WERI-Rb-1 (cell line): ENCODE measurements at regions not wholly inside any gene's neighbourhood (a gene's known extent, or its start where the extent isn't known, plus 50 kb on each side); places are given as distances from the start of the nearest gene placed in this dataset.

ENCODE experiments used
- DNase-seq: peaks from one replicate; pipeline ENCODE4 v3.0.0-alpha.2; 2020
- H3K27ac ChIP-seq: fragments of 250-450 bp; sonication (Bioruptor Pico); 2 replicates; pipeline ENCODE4 v1.5.1; 2020; ENCODE audit warnings: mild to moderate bottlenecking, moderate library complexity
- H3K27me3 ChIP-seq: fragments of 250-450 bp; sonication (Bioruptor Pico); 2 replicates; pipeline ENCODE4 v1.5.1; 2021; ENCODE audit warnings: mild to moderate bottlenecking, low read depth, moderate library complexity; ENCODE audit not compliant: insufficient read depth, severe bottlenecking
- H3K36me3 ChIP-seq: fragments of 250-450 bp; sonication (Bioruptor Pico); 2 replicates; pipeline ENCODE4 v1.5.1; 2020; ENCODE audit warnings: mild to moderate bottlenecking, moderate library complexity
- H3K4me3 ChIP-seq: 2 replicates; pipeline ENCODE4 v1.5.1; 2011; ENCODE audit warnings: low read depth, mild to moderate bottlenecking, control low read depth, low read length
- H3K9me3 ChIP-seq: fragments of 250-450 bp; sonication (Bioruptor Pico); 2 replicates; pipeline ENCODE4 v1.5.1; 2021; ENCODE audit warnings: mild to moderate bottlenecking, moderate library complexity; ENCODE audit not compliant: severe bottlenecking
- CTCF ChIP-seq: IDR thresholded peaks from 2 replicates; pipeline ENCODE4 v1.5.1; 2011; ENCODE audit warnings: low read depth, mild to moderate bottlenecking, control low read depth, inconsistent platforms, low read length

GRCh38 chr9:108412755-108413154, 443.0 kb downstream of the ACTL7B start:
- Histone ChIP-seq H3K27me3 (no peaks in the 10 kb centered on the region), H3K27ac (no peak overlapping the region), H3K4me3 (no peak overlapping the region), H3K9me3 (no peaks in the 10 kb centered on the region), H3K36me3 (no peaks in the 10 kb centered on the region)
- peak; percentile 69 for TF ChIP-seq CTCF
- peak; percentile 48 for DNase-seq

- H3K27ac ChIP-seq: no peak overlapping the region
- no peaks in the 10 kb centered on the region for H3K36me3 ChIP-seq
- TF ChIP-seq CTCF: no peak
Observed at GRCh38 chr9:108411632-108412031, 444.2 kb downstream of the ACTL7B start.

GRCh38 chr9:108410161-108410560, 445.6 kb downstream of the ACTL7B start:
- no peak for DNase-seq
- Histone ChIP-seq H3K27me3 (no peaks in the 10 kb centered on the region), H3K9me3 (no peaks in the 10 kb centered on the region), H3K4me3 (no peak overlapping the region), H3K36me3 (no peaks in the 10 kb centered on the region), H3K27ac (no peak overlapping the region)
- no peak for TF ChIP-seq CTCF

More at GRCh38 chr9:108411632-108412031, 444.2 kb downstream of the ACTL7B start:
- no peaks in the 10 kb centered on the region for H3K27me3 ChIP-seq
- no peak for DNase-seq
- no peak overlapping the region for H3K4me3 ChIP-seq
- no peaks in the 10 kb centered on the region for H3K9me3 ChIP-seq

GRCh38 chr9:108400297-108400696, 455.5 kb downstream of the ACTL7B start:
- DNase-seq: no peak
- H3K4me3 ChIP-seq: no peak overlapping the region
- no peaks in the 10 kb centered on the region for H3K27me3 ChIP-seq
- no peak for TF ChIP-seq CTCF
- no peaks in the 10 kb centered on the region; the same call in 1 of the 2 replicates for H3K36me3 ChIP-seq
- peaks cover 6% of the 10 kb centered on the region for H3K9me3 ChIP-seq
- no peak overlapping the region for H3K27ac ChIP-seq

- no peak for TF ChIP-seq CTCF
- H3K27ac ChIP-seq: no peak overlapping the region
- no peaks in the 10 kb centered on the region for H3K27me3 ChIP-seq
- no peak overlapping the region for H3K4me3 ChIP-seq
- no peaks in the 10 kb centered on the region; the same call in 1 of the 2 replicates for H3K36me3 ChIP-seq
- peaks cover 6% of the 10 kb centered on the region for H3K9me3 ChIP-seq
- no peak for DNase-seq
Observed at GRCh38 chr9:108399851-108400250, 455.9 kb downstream of the ACTL7B start.

- Histone ChIP-seq H3K27me3 (no peaks in the 10 kb centered on the region), H3K36me3 (no peaks in the 10 kb centered on the region; the same call in 1 of the 2 replicates), H3K9me3 (peaks cover 6% of the 10 kb centered on the region), H3K27ac (no peak overlapping the region), H3K4me3 (no peak overlapping the region)
- no peak for TF ChIP-seq CTCF
- DNase-seq: no peak
Observed at GRCh38 chr9:108397286-108397685, 458.5 kb downstream of the ACTL7B start.
